ENCODE measurements at regions not wholly inside any gene's neighbourhood (a gene's known extent, or its start where the extent isn't known, plus 50 kb on each side); places are given as distances from the start of the nearest gene placed in this dataset.
"Not testable (repeated sequence)": the region's sequence is repeated elsewhere in the genome, so short reads cannot be mapped to it uniquely, and the experiment has no call there.

GRCh38 chr2:15816674-15817406 is 123.5 kb upstream of the MYCN start:
- FAIRE-seq (no peak), DNase-seq (ENCODE audit: insufficient read length, low spot score) (no peak)

DNA sequence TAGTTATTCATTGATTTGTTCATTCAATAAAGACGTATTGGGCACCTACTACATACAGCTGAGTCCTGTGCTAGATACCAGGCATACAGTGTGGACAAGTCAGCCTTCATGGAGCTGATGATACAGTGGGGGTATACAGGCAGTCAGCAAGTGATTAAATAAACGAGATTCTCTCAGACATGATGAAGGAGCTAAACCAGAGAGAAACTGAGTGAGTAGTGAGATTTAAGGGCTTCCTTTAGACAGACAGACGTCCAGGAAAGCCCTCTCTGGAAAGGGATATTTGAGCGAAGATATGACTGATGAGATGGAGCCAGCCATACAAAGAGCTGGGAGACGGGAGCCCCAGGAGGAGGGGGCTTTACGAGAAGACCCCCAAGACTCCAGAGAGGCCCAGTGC is 122.6 kb upstream of the MYCN start:
- FAIRE-seq (no peak), DNase-seq (ENCODE audit: insufficient read length, low spot score) (no peak)

DNA sequence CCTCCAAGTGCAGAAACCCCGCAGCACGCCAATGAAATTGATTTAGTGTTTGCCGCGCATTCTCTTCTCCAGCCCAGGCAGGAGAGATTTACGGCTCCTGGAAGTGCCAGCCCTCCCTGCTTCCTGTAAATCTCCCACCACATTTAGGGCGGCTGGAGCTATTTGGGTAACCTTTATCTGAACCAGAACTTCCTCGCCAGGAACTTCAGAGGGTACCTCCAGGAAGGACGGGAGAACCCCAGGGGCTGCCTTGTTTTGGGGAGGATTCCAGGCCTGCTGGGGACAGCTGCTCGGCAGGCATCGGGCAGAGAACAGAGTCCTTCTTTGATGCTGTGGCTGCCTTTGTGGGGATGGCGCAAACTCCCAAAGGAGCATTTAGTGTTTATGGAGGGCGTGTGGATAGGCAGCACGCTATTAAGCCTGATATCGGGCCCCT is 122.0 kb upstream of the MYCN start:
- DNase-seq (ENCODE audit: insufficient read length, low spot score) (no peak), FAIRE-seq (no peak)

GRCh38 chr2:15818881-15819280 is 121.5 kb upstream of the MYCN start:
- FAIRE-seq, result no peak
- no peak for DNase-seq (ENCODE audit: insufficient read length, low spot score)

DNA sequence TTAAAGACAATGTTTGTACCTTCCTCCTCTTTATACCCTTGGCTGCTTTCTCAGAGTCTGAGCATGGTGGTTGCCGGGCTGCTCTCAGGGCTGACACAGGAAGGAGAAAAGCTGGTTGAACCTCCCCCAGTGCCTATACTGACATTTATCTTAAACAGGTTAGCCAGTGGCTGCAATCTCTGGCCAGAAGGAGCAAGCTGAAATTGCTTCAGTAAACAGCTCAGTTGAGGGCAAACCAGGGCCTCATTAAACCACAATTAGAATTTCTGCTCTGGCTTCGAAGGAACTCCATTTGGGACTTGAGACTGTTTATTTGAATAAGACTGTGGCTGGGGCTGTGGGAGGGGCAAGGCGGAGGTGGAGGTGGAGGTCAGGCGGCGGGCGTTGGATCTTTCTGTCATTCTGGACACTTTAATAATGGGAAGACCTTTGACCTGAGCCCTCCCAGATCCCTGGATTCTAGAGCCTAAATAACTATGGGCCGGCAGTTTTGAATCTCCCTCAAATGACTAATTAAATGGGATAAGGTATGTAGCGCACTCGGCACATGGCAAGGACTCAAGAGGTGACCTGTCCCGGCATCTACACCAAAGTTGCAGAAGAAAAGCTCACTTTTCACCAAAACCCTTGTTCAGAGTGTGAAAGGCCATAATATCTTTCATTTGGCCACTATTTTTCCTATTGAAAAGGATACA is 120.6 kb upstream of the MYCN start:
- FAIRE-seq, result no peak
- DNase-seq (ENCODE audit: insufficient read length, low spot score), result no peak

DNA sequence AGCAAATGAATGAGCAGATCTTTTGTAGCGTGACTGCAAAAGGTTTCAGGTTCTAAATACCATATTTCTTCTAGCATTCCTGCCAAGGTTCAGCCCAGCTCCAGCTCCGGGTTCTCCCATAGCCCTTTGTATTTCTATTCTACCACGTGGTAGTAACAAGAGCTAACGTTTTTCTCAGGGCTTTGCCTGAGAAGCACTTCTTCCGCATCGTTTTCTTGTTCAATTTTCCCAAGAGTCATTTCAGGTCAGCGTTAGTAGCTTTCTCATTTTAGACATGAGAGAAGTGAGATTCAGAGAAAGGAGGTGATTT is 120.1 kb upstream of the MYCN start:
- no peak for DNase-seq (ENCODE audit: insufficient read length, low spot score)
- FAIRE-seq, result no peak

DNA sequence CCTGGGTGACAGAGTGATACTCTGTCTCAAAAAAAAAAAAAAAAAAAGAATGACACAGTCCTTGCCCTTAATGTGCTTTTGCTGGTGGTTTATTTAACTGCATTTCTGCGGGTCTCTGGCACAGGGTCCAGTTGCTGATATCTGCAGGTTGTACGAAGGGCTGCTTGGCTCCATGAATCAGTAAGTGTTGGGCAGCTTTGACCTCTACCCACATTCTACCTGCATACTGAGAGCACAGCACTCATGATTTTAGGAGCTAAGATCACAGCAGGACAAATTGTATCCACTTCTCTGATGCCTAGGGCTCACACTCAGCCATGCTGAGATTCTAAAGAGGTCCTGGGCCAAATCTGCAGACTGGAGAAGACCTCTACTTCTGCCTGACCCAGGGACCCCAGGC is 119.4 kb upstream of the MYCN start:
- FAIRE-seq (no peak), DNase-seq (ENCODE audit: insufficient read length, low spot score) (no peak)

DNA sequence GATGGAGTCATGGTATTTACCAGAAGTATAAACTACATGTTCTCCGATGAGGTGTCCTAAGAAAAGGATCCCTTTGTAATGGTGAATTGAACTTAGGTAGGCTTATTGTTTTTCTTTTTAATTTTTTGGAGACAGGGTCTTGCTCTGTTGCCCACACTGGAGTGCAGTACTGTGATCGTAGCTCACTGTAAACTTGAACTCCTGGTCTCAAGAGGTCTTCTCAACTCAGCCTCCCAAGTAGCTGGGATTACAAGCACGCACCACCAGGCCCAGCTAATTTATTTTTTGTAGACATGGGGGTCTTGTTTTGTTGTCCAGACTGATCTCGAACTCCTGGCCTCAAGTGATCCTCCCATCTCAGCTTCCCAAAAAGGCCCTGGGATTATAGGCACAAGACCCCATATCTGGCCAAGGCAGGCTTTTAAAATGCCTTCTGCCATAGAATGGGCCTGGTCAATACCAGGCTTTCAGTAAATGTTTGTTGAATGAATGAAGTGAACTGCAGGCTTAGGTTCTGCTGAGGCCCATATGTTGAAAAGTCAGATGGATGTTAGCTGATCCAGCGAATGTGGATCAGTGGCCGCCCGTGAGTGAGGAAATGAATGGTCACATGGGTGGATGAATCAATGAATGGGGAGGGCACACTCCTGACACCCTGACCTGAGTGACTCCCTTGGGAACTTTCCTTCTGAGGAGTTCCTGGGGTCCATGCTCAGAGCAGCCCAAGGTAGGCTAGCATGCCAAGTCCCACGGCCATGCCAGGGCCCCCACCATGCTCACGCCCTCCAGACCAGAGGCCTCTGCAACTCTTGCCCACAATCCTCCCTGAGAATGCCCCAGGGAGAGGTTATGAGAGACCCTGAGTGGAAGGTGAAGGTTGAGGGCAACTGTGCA is 118.0 kb upstream of the MYCN start:
- FAIRE-seq (no peak), DNase-seq (ENCODE audit: insufficient read length, low spot score) (no peak)

DNA sequence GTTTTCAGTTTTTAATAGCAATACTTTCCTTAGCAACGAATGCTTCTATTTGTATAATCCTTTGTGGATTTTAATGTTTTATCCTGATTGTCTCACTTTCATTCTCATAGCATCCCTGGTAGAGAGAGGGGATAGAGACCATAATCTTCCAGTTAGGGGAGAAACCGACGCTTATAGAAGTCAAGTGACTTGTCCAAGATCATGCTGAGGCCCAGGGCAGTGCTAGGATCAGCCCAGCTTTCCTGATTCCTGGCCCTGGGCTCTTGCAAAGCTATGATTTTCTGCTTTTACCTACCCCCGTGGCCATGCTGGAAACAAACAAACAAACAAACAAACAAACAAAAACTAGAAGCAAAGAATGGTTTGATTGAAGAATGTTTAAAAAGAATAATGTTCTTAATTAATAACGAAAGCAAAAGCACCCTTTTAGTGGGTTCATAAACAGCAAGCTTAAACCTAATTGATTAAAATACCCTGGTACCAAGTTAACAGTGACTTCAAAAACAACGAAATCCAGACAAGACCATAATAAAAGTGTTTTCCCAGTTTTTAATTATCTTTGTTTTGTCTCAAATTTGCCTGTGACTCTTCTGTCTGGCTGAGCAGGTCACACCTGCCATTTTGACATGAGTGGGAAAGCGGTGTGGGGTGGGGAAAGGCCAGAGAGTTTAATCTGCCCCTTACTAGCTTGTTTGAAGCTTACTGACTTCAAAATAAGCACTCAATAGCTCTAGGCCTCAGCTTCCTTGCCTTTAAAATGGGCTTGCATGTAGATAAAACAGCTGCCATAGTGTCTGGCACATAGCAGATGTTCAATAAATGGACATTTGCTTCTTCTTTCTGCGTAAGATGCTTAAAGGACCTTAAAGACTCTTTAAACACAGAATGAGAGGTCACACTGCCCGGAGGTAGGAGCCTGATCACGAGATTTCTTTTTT is 116.6 kb upstream of the MYCN start:
- no peak for DNase-seq (ENCODE audit: insufficient read length, low spot score)
- no peak for FAIRE-seq

DNA sequence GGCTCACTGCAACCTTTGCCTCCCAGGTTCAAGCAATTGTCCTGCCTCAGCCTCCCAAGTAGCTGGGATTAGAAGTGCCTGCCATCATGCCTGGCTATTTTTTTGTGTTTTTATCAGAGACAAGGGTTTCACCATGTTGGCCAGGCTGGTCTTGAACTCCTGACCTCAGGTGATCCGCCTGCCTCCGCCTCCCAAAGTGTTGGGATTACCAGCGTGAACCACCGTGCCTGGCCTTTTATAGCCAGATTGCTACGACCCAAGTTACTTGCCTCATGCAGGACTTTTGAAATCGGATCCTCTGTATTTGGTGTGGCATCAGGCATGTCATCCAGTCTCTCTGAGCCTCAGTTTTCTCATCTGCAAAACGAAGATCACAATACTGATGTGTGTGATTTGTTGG is 115.9 kb upstream of the MYCN start:
- DNase-seq (ENCODE audit: insufficient read length, low spot score); FAIRE-seq: not testable (repeated sequence)

GRCh38 chr2:15825276-15825980 is 114.9 kb upstream of the MYCN start:
- no peak for DNase-seq (ENCODE audit: insufficient read length, low spot score)

DNA sequence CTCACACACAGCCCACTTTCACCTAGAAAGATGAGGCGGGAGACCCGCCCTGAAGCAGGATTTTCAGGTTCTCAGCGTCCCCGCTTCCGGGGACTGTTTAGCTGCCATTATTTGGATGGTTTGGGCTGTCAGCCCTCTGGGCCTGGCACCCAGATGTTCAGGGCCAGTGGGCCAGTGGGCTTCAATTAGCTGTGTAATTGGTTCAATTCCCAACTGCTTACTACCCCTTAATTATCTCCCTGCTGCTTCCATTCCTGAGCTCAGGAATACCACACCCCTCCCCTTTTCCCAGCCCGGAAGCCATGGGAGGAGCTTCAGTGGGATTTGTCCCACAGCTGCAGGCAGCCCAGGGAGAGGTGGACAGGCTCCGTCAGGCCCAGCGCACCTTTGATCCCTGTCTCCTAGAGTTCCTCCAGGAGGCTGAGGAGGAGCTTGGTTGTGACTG is 114.1 kb upstream of the MYCN start:
- DNase-seq (ENCODE audit: insufficient read length, low spot score), result no peak
- FAIRE-seq, result no peak

More at GRCh38 chr2:15825276-15825980, 114.9 kb upstream of the MYCN start:
- FAIRE-seq, result no peak

GRCh38 chr2:15827001-15827400 is 113.3 kb upstream of the MYCN start:
- DNase-seq (ENCODE audit: insufficient read length, low spot score), result no peak
- no peak for FAIRE-seq

DNA sequence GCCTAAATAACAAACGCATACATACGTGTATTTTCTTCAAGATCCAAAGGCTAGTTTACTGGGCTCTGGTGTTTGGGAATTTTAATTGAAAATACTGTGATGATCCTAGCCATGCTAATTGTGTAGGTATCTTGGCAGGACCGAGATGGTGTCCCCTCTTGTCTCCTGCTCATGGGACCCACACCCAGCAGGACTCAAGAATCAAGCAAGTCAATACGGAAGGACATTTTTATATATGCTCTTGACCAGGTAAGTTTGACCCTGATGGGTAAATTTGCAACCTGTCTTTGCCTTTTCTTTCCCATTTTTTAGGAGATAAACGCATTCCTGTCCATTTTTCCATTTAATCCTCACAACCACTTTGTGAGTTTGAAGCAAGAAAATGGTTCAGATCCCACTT is 111.8 kb upstream of the MYCN start:
- DNase-seq (ENCODE audit: insufficient read length, low spot score) (no peak), FAIRE-seq (no peak)

GRCh38 chr2:15829091-15829801 is 111.1 kb upstream of the MYCN start:
- DNase-seq (ENCODE audit: insufficient read length, low spot score), result no peak
- no peak for FAIRE-seq

DNA sequence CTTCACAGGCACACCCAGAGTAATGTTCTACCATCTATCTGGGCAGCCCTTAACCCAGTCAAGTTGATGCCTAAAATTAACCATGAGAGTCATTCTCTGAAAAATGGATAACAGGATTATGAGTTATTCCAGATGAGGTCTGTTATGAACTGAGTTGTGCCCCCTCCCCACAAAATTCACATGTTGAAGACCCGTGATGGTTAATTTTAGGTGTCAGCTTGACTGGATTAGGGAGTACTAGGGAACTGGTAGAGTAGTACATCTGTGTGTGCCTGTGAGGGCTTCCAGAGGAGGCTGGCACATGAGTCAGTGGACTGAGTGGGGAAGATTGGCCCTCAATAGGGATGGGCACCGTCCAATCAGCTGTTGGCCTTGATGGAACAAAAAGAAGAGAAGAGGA is 110.4 kb upstream of the MYCN start:
- DNase-seq (ENCODE audit: insufficient read length, low spot score) (no peak), FAIRE-seq (no peak)

DNA sequence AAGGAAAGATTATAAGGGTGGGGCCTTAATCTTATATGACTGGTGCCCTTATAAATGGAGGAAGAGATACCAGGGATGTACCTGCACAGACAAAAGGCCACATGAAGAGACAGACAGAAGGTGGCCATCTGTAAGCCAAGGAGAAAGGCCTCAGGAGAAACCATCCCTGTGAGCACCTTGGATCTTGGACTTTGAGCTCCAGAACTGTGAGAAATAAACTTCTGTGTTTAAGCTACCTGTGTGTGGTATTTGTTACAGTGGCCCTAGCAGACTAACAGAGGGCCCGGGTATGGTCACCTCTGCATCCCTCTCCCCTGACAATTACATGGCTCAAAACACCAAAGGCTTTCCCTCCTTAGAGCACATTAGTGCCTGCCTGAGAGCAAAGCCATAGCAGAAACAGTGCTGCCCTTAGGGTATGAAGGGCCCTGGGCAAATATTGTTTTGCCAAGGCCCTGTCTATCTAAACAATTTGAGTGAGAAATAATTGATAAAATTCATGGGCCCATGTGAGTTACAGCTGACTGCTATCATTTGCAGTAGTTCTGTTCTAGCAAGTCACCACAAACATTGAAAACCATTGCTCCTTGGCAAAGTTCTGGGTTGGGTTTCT is 109.3 kb upstream of the MYCN start:
- DNase-seq (ENCODE audit: insufficient read length, low spot score), result no peak
- FAIRE-seq, result no peak

GRCh38 chr2:15832030-15832709 is 108.2 kb upstream of the MYCN start:
- DNase-seq (ENCODE audit: insufficient read length, low spot score) (no peak), FAIRE-seq (no peak)

Measured in HTR-8/SVneo (cell line).